Vagina (tissue), 2 donors: ENCODE measurements at regions not wholly inside any gene's neighbourhood (a gene's known extent, or its start where the extent isn't known, plus 50 kb on each side); places are given as distances from the start of the nearest gene placed in this dataset.
"Not testable (repeated sequence)": the region's sequence is repeated elsewhere in the genome, so short reads cannot be mapped to it uniquely, and the experiment has no call there.

ENCODE experiments used
- DNase-seq, 2 donors: peaks; one replicate each; pipeline ENCODE4 v3.0.0-alpha.2; 2017; ENCODE audit errors: extremely low spot score in 2 of 2
- H3K27ac ChIP-seq: fragments of 200-600 bp; sonication (generic); one replicate; pipeline ENCODE4 v1.5.1; 2019
- H3K27me3 ChIP-seq: fragments of 200-600 bp; sonication (generic); one replicate; pipeline ENCODE4 v1.5.1; 2019
- H3K36me3 ChIP-seq, 2 donors: fragments of 200-600 bp; sonication (generic); one replicate each; pipeline ENCODE4 v1.5.1; 2017 to 2019
- H3K4me1 ChIP-seq: fragments of 200-600 bp; sonication (generic); one replicate; pipeline ENCODE4 v1.5.1; 2019
- H3K4me3 ChIP-seq, 2 donors: fragments of 200-600 bp; sonication (generic); 1 replicate in 1 of 2; 2 replicates in 1 of 2; pipeline ENCODE4 v1.5.1; 2016 to 2019
- H3K9me3 ChIP-seq: fragments of 200-600 bp; sonication (generic); one replicate; pipeline ENCODE4 v1.5.1; 2019
- POLR2A ChIP-seq, 2 donors: fragments of 450-650 bp; IDR thresholded peaks; one replicate each; pipeline ENCODE4 v1.6.1; 2017; ENCODE audit warnings: antibody characterized with exemption in 2 of 2, mild to moderate bottlenecking in 2 of 2, moderate library complexity in 2 of 2
- POLR2AphosphoS5 ChIP-seq, 2 donors: sonication (generic); formaldehyde crosslinking; IDR thresholded peaks; one replicate each; pipeline ENCODE4 v1.9.0; 2017; ENCODE audit warnings: antibody characterized with exemption in 2 of 2, mild to moderate bottlenecking in 2 of 2, low read depth in 1 of 2; ENCODE audit not compliant: insufficient read depth in 1 of 2
- intact Hi-C: fragments of 100-400 bp; cut with DNase I; formaldehyde crosslinking; loops from one replicate; pipeline ENCODE4 v1.15.1; 2023
- TF ChIP-seq, protein P1 (sequence below), 3 experiments: fragments of 450-650 bp in 2 of 3; fragments of 200-600 bp in 1 of 3; sonication (generic) in 1 of 3; IDR thresholded peaks; one replicate each; pipeline ENCODE4 v1.5.1; 2017 to 2019; ENCODE audit warnings: antibody characterized with exemption in 3 of 3, mild to moderate bottlenecking in 2 of 3, moderate library complexity in 2 of 3

GRCh38 chr6:56874328-56874727, 80.6 kb upstream of the BEND6 start:
- Histone ChIP-seq H3K36me3 (no peaks in the 10 kb centered on the region), H3K4me3 (no peak overlapping the region), H3K4me1 (no peaks in the 10 kb centered on the region), H3K9me3 (no peaks in the 10 kb centered on the region), H3K27me3 (no peaks in the 10 kb centered on the region), H3K27ac (no peak overlapping the region)
- no peak for DNase-seq
- no peak for TF ChIP-seq POLR2AphosphoS5 (IDR thresholded peaks at IDR 0.05; ENCODE audit: insufficient read depth in 1 of 2, low read depth in 1 of 2)
- intact Hi-C loops: no loop called here

GRCh38 chr6:56870053-56870452, 84.9 kb upstream of the BEND6 start:
- H3K27me3 ChIP-seq, H3K4me3 ChIP-seq, H3K4me1 ChIP-seq, intact Hi-C loops, H3K27ac ChIP-seq, DNase-seq, H3K9me3 ChIP-seq, H3K36me3 ChIP-seq: not testable (repeated sequence)

GRCh38 chr6:56869346-56869745, 85.6 kb upstream of the BEND6 start:
- no peaks in the 10 kb centered on the region for H3K9me3 ChIP-seq
- intact Hi-C loops: no loop called here
- H3K4me1 ChIP-seq: peaks cover 10% of the 10 kb centered on the region
- TF ChIP-seq POLR2A (IDR thresholded peaks at IDR 0.05) (no peak), POLR2AphosphoS5 (IDR thresholded peaks at IDR 0.05; ENCODE audit: insufficient read depth in 1 of 2, low read depth in 1 of 2) (no peak)
- TF ChIP-seq, protein P1, sequence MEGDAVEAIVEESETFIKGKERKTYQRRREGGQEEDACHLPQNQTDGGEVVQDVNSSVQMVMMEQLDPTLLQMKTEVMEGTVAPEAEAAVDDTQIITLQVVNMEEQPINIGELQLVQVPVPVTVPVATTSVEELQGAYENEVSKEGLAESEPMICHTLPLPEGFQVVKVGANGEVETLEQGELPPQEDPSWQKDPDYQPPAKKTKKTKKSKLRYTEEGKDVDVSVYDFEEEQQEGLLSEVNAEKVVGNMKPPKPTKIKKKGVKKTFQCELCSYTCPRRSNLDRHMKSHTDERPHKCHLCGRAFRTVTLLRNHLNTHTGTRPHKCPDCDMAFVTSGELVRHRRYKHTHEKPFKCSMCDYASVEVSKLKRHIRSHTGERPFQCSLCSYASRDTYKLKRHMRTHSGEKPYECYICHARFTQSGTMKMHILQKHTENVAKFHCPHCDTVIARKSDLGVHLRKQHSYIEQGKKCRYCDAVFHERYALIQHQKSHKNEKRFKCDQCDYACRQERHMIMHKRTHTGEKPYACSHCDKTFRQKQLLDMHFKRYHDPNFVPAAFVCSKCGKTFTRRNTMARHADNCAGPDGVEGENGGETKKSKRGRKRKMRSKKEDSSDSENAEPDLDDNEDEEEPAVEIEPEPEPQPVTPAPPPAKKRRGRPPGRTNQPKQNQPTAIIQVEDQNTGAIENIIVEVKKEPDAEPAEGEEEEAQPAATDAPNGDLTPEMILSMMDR (IDR thresholded peaks at IDR 0.05): no peak
- DNase-seq: no peak
- no peak overlapping the region for H3K27ac ChIP-seq
- no peaks in the 10 kb centered on the region for H3K27me3 ChIP-seq
- no peaks in the 10 kb centered on the region for H3K36me3 ChIP-seq
- H3K4me3 ChIP-seq: no peak overlapping the region

DNA sequence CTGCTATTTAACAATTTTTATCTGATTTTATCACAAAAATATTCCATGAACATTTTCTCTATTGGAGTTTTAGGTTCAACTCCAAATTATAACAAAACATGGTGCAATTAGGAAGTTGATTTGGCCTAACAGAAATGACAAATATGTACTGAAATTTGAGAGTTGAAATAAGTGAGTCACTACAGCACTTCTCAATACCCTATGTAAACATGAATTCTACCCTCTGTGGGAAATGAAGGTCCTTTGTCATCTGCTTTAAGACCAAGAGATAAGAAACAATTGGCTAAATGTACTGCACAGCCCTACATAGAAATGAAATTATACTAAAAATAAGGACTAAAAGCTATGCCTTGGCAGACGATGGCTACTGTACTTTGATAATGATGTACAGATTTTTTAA, 86.2 kb upstream of the BEND6 start:
- DNase-seq: no peak
- peaks cover 17% of the 10 kb centered on the region for H3K4me1 ChIP-seq
- H3K9me3 ChIP-seq: no peaks in the 10 kb centered on the region
- intact Hi-C loops: no loop called here
- H3K4me3 ChIP-seq: no peak overlapping the region
- no peaks in the 10 kb centered on the region for H3K36me3 ChIP-seq
- no peak overlapping the region for H3K27ac ChIP-seq
- H3K27me3 ChIP-seq: no peaks in the 10 kb centered on the region
- no peak for TF ChIP-seq POLR2A (IDR thresholded peaks at IDR 0.05)
- no peak for TF ChIP-seq POLR2AphosphoS5 (IDR thresholded peaks at IDR 0.05; ENCODE audit: insufficient read depth in 1 of 2, low read depth in 1 of 2)
- TF ChIP-seq, protein P1 (IDR thresholded peaks at IDR 0.05): no peak

DNA sequence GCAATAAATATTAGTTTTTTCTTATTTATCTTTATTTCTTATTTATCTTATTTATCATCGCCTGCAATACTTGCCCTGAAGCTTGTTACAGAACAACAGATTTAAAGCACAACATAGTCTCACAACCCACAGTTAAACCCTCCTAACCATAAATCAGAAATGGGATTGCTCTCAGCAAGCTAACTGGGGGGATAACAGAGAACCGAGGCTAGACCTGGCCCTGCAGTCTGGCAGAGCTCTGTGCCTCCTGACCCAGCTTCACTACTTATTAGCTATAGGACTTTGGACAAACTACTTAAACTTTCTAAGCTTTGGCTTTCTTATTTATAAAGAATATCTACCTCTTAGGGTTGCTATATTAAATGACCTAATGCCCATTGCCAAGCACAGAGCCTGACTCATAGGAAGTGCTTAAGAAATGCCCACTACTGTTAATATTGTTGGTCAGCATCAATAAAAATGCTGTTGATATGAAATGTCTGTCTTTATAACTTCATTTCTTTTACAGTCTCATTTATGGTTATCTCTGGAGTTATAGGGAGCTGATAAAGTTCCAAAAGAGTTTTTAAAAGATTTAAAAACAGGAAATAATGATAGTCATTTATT, 87.9 kb upstream of the BEND6 start:
- H3K4me3 ChIP-seq: no peak overlapping the region
- DNase-seq: no peak
- H3K36me3 ChIP-seq: no peaks in the 10 kb centered on the region
- TF ChIP-seq POLR2A (IDR thresholded peaks at IDR 0.05): no peak
- TF ChIP-seq, protein P1 (IDR thresholded peaks at IDR 0.05): no peak
- no peak for TF ChIP-seq POLR2AphosphoS5 (IDR thresholded peaks at IDR 0.05; ENCODE audit: insufficient read depth in 1 of 2, low read depth in 1 of 2)
- peaks cover 29% of the 10 kb centered on the region for H3K4me1 ChIP-seq
- intact Hi-C loops: no loop called here
- H3K27ac ChIP-seq: no peak overlapping the region
- H3K27me3 ChIP-seq: no peaks in the 10 kb centered on the region
- no peaks in the 10 kb centered on the region for H3K9me3 ChIP-seq

DNA sequence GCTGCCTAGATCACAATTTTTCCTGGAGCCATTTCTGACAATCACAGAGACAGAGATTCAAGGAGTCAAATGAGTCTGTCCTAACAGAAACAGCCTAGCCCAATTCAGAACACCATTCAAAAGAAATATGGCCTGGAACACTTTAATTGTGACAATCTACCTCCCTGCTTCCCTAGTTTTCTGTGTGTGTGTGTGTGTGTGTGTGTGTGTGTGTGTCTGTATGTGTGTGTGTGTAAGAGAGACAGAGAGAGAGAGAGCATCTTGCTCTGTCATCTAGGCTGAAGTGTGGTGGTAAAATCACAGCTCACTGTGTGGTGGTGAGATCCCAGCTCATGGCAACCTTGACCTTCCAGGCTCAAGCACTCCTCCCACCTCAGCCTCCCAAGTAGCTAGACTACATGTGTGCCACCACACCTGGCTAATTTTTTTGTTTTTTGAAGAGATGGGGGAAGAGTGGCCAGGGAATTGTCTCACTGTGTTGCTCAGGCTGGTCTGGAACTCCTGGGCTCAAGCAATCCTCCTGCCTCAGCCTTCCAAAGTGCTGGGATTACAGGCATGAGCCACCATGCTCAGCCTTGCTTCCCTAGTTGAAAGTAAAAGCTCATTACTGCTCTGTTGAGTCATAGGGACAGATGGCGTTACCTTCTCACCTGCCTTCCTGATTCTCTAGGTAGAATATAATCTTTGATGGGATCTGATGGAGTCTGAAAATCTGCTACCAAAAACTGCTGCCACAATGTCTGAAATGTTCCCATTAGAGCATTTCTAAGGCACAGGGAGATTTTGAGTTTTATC, 89.6 kb upstream of the BEND6 start:
- Histone ChIP-seq H3K4me1 (peaks cover 29% of the 10 kb centered on the region), H3K4me3 (no peak overlapping the region), H3K36me3 (no peaks in the 10 kb centered on the region), H3K9me3 (no peaks in the 10 kb centered on the region), H3K27me3 (no peaks in the 10 kb centered on the region), H3K27ac (no peak overlapping the region)
- intact Hi-C loops: no loop called here
- no peak for DNase-seq
- TF ChIP-seq POLR2A (IDR thresholded peaks at IDR 0.05): no peak
- no peak for TF ChIP-seq POLR2AphosphoS5 (IDR thresholded peaks at IDR 0.05; ENCODE audit: insufficient read depth in 1 of 2, low read depth in 1 of 2)
- TF ChIP-seq, protein P1 (IDR thresholded peaks at IDR 0.05): no peak
